Neural progenitor cell (in vitro differentiated cells): ENCODE measurements at regions not wholly inside any gene's neighbourhood (a gene's known extent, or its start where the extent isn't known, plus 50 kb on each side); places are given as distances from the start of the nearest gene placed in this dataset.

ENCODE experiments used
- EZH2 ChIP-seq: fragments of 200-600 bp; sonication (generic); IDR thresholded peaks from 2 replicates; pipeline ENCODE4 v1.6.1; 2017; ENCODE audit warnings: antibody characterized with exemption, mild to moderate bottlenecking, moderate library complexity
- TF ChIP-seq, protein P1 (sequence below): fragments of 200-600 bp; sonication (generic); IDR thresholded peaks from 2 replicates; pipeline ENCODE4 v1.5.1; 2017; ENCODE audit warnings: antibody characterized with exemption, mild to moderate bottlenecking

DNA sequence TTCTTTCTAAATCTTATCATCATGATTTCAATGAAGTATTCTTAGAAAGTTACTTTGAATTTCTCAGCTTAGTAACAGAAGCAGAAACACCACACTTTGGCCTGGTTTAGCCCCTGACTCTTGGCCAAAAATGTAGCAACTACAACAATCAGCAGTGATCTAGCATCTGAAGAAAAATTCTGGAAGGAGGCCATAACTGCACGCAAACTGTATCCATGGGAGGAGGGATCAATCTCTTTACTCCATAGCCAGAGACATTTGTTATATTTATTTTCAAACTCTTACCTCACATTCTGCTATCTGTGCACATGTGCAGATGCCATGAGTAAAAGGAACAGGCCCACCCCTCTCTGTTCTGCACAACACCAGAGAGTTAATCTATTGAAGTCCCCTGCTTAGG, 251.0 kb upstream of the P2RY1 start:
- TF ChIP-seq, protein P1, sequence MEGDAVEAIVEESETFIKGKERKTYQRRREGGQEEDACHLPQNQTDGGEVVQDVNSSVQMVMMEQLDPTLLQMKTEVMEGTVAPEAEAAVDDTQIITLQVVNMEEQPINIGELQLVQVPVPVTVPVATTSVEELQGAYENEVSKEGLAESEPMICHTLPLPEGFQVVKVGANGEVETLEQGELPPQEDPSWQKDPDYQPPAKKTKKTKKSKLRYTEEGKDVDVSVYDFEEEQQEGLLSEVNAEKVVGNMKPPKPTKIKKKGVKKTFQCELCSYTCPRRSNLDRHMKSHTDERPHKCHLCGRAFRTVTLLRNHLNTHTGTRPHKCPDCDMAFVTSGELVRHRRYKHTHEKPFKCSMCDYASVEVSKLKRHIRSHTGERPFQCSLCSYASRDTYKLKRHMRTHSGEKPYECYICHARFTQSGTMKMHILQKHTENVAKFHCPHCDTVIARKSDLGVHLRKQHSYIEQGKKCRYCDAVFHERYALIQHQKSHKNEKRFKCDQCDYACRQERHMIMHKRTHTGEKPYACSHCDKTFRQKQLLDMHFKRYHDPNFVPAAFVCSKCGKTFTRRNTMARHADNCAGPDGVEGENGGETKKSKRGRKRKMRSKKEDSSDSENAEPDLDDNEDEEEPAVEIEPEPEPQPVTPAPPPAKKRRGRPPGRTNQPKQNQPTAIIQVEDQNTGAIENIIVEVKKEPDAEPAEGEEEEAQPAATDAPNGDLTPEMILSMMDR, result no peak
- no peak for TF ChIP-seq EZH2
